HG03439 (cell line): ENCODE measurements at regions not wholly inside any gene's neighbourhood (a gene's known extent, or its start where the extent isn't known, plus 50 kb on each side); places are given as distances from the start of the nearest gene placed in this dataset.
"Not testable (repeated sequence)": the region's sequence is repeated elsewhere in the genome, so short reads cannot be mapped to it uniquely, and the experiment has no call there.

Experiments
- ATAC-seq: cut with Tn5 transposase; IDR thresholded peaks from one replicate; pipeline ENCODE4 v1.9.1; 2021; ENCODE audit warnings: mild to moderate bottlenecking, moderate library complexity; ENCODE audit not compliant: unreplicated experiment

DNA sequence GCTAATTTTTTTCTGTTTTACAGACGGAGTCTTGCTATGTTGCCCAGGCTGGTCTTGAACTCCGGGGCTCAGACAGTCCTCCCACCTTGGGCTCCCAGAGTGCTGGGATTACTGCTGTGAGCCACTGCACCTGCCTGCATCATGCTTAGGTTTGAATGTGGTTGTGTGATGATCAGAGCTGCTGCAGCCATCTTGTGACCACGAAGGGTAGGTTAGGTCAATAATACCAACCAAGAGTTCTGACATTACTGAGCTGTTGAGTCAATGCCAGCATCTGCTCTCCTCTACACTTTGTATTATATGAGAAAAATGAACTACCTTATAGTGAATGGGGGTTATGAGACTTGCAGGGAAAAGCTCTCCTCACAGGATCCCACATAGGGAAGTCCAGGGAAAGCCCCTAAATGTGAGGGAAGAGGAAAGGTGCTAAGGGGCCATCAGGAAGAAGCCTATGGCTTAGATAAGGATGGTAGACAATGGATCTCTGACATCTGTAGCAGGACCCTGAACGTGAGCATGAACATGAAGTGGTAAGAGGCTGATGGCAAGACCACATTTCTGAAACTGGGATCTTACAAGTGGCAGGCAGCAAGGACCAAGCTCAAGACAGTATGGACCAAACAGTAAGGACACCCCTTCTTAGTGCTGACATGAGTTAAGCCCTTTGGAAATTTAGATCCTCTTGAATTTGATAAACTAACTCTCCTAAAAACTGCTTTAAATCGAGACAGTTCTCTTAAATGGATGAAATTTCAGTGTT, 75.7 kb upstream of the ZNF169 start:
- ATAC-seq: no peak

- no peak for ATAC-seq
These were observed 70.9 kb upstream of the ZNF169 start for GRCh38 chr9:94188246-94188645.

DNA sequence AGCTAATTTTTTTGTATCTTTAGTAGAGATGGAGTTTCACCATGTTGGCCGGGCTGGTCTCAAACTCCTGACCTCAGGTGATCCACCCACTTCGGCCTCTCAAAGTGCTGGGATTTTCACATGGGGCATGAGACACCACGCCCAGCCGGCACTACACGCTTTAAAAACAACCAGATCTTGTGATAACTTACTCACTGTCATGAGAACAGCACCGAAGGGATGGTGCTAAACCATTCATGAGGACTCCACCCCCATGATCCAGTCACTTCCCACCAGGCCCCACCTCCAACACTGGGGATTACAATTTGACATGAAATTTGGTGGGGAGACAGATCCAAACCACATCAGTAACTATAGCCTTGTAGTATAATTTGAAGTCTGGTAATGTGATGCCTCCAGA, 67.4 kb upstream of the ZNF169 start:
- not testable (repeated sequence) for ATAC-seq

DNA sequence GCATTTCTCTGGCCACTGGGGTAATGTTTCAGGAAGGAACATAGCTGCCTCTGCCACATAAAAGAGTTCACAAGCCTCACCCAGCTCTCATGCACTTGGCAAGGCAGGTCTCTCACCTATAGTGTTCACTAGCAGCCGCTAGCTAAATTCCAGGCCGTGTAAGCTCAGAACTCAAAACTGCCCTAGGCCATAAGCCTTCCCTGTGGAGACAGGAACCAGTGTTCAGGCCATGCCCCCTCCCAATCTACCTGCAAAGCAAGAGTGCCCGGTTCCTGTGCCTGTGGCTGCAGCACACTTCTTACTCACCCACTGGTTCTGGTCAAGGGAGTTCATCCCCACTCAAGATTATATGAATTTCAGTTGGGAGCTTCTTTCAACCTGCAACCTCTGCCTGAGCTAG, 60.7 kb upstream of the ZNF169 start:
- no peak for ATAC-seq

- ATAC-seq: no peak
These were observed 59.3 kb upstream of the ZNF169 start for GRCh38 chr9:94199776-94200175.

GRCh38 chr9:94204174-94204573, 54.9 kb upstream of the ZNF169 start:
- ATAC-seq: no peak

- no peak for ATAC-seq
These were observed 51.3 kb upstream of the ZNF169 start for GRCh38 chr9:94207781-94208180.
